Neural progenitor cell (in vitro differentiated cells): ENCODE measurements at regions not wholly inside any gene's neighbourhood (a gene's known extent, or its start where the extent isn't known, plus 50 kb on each side); places are given as distances from the start of the nearest gene placed in this dataset.

ENCODE experiments used
- DNase-seq: peaks from one replicate; pipeline ENCODE4 v3.0.0-alpha.2; 2016; ENCODE audit warnings: low spot score
- H2AFZ ChIP-seq: fragments of 200-600 bp; sonication (generic); replicated peaks from 2 replicates; pipeline ENCODE4 v1.6.1; 2016; ENCODE audit warnings: antibody characterized with exemption
- H3F3A ChIP-seq: fragments of 200-600 bp; sonication (generic); 2 replicates; pipeline ENCODE4 v1.6.1; 2016; ENCODE audit warnings: antibody characterized with exemption, low read depth
- H3K27ac ChIP-seq: fragments of 200-600 bp; sonication (generic); 2 replicates; pipeline ENCODE4 v1.5.1; 2016; ENCODE audit warnings: mild to moderate bottlenecking
- H3K27me3 ChIP-seq: fragments of 200-600 bp; sonication (generic); 2 replicates; pipeline ENCODE4 v1.6.1; 2016; ENCODE audit warnings: mild to moderate bottlenecking, moderate library complexity
- H3K36me3 ChIP-seq: fragments of 200-600 bp; sonication (generic); 2 replicates; pipeline ENCODE4 v1.5.1; 2016
- H3K4me1 ChIP-seq: fragments of 200-600 bp; sonication (generic); 2 replicates; pipeline ENCODE4 v1.6.1; 2016; ENCODE audit warnings: mixed run types
- H3K4me2 ChIP-seq: fragments of 200-600 bp; sonication (generic); 2 replicates; pipeline ENCODE4 v1.6.1; 2016
- H3K4me3 ChIP-seq: fragments of 200-600 bp; sonication (generic); 2 replicates; pipeline ENCODE4 v1.5.1; 2016
- H3K79me2 ChIP-seq: fragments of 200-600 bp; sonication (generic); 2 replicates; pipeline ENCODE4 v1.6.1; 2016; ENCODE audit warnings: low read depth
- H3K9ac ChIP-seq: fragments of 200-600 bp; sonication (generic); 2 replicates; pipeline ENCODE4 v1.6.1; 2016
- H3K9me3 ChIP-seq: fragments of 200-600 bp; sonication (generic); 2 replicates; pipeline ENCODE4 v1.5.1; 2016; ENCODE audit warnings: low read depth
- H4K20me1 ChIP-seq: fragments of 200-600 bp; sonication (generic); 2 replicates; pipeline ENCODE4 v1.6.1; 2016; ENCODE audit warnings: low read depth
- H3K27ac Mint-ChIP-seq: 3 replicates; pipeline ENCODE4 v1.8.0; 2021; ENCODE audit warnings: mixed read lengths
- H3K27me3 Mint-ChIP-seq: 2 replicates; pipeline ENCODE4 v1.8.0; 2022; ENCODE audit warnings: low read depth, mild to moderate bottlenecking, inconsistent platforms, moderate library complexity, mixed read lengths; ENCODE audit not compliant: insufficient read depth
- H3K36me3 Mint-ChIP-seq: 3 replicates; pipeline ENCODE4 v1.8.0; 2021; ENCODE audit warnings: mixed read lengths
- H3K4me1 Mint-ChIP-seq: 3 replicates; pipeline ENCODE4 v1.8.0; 2021; ENCODE audit warnings: mixed read lengths
- H3K4me3 Mint-ChIP-seq: 3 replicates; pipeline ENCODE4 v1.8.0; 2021; ENCODE audit warnings: mild to moderate bottlenecking, moderate library complexity, mixed read lengths
- H3K9me3 Mint-ChIP-seq: 3 replicates; pipeline ENCODE4 v1.8.0; 2020; ENCODE audit warnings: mixed read lengths
- CTCF ChIP-seq: fragments of 200-600 bp; sonication (generic); IDR thresholded peaks from 2 replicates; pipeline ENCODE4 v1.5.1; 2017; ENCODE audit warnings: antibody characterized with exemption, mild to moderate bottlenecking
- EZH2 ChIP-seq: fragments of 200-600 bp; sonication (generic); IDR thresholded peaks from 2 replicates; pipeline ENCODE4 v1.6.1; 2017; ENCODE audit warnings: antibody characterized with exemption, mild to moderate bottlenecking, moderate library complexity
- EZH2phosphoT487 ChIP-seq: fragments of 200-600 bp; sonication (generic); IDR thresholded peaks from 2 replicates; pipeline ENCODE4 v1.6.1; 2017; ENCODE audit warnings: antibody characterized with exemption

GRCh38 chr5:96499753-96500345 is 66.8 kb upstream of the PCSK1 start:
- H3K36me3 Mint-ChIP-seq, result peaks cover 5% of the 10 kb centered on the region
- peaks cover 5% of the 10 kb centered on the region for H3K27me3 Mint-ChIP-seq
- H3K27me3 ChIP-seq, result no peaks in the 10 kb centered on the region
- H3K4me3 ChIP-seq, result no peak overlapping the region
- no peaks in the 10 kb centered on the region for H3K36me3 ChIP-seq
- peaks cover 25% of the 10 kb centered on the region for H3F3A ChIP-seq
- H3K4me2 ChIP-seq, result no peak overlapping the region
- TF ChIP-seq EZH2phosphoT487 (no peak), CTCF (no peak), EZH2 (no peak)
- peaks cover 16% of the 10 kb centered on the region for H3K9me3 Mint-ChIP-seq
- H3K9me3 ChIP-seq, result no peaks in the 10 kb centered on the region
- no peak overlapping the region for H3K27ac Mint-ChIP-seq
- H4K20me1 ChIP-seq, result no peaks in the 10 kb centered on the region
- no peaks in the 10 kb centered on the region for H3K79me2 ChIP-seq
- H3K4me1 ChIP-seq, result peaks cover 31% of the 10 kb centered on the region
- peaks cover 30% of the 10 kb centered on the region for H3K4me1 Mint-ChIP-seq
- peak overlapping the region; percentile 83 for H2AFZ ChIP-seq
- no peak overlapping the region for H3K27ac ChIP-seq
- no peak for DNase-seq
- no peak overlapping the region for H3K4me3 Mint-ChIP-seq
- H3K9ac ChIP-seq, result no peak overlapping the region

- DNase-seq, result no peak
- H3K4me3 ChIP-seq, result no peak overlapping the region
- H4K20me1 ChIP-seq, result no peaks in the 10 kb centered on the region
- peaks cover 35% of the 10 kb centered on the region for H3K4me1 Mint-ChIP-seq
- H3K27me3 Mint-ChIP-seq, result no peaks in the 10 kb centered on the region
- H3K9ac ChIP-seq, result no peak overlapping the region
- no peak overlapping the region for H3K4me3 Mint-ChIP-seq
- H3K79me2 ChIP-seq, result no peaks in the 10 kb centered on the region
- peaks cover 28% of the 10 kb centered on the region for H3F3A ChIP-seq
- H3K27ac ChIP-seq, result no peak overlapping the region
- H2AFZ ChIP-seq, result no peak overlapping the region
- H3K4me1 ChIP-seq, result peaks cover 34% of the 10 kb centered on the region
- peaks cover 11% of the 10 kb centered on the region for H3K9me3 Mint-ChIP-seq
- H3K36me3 ChIP-seq, result no peaks in the 10 kb centered on the region
- no peaks in the 10 kb centered on the region for H3K27me3 ChIP-seq
- peak overlapping the region; percentile 65 for H3K27ac Mint-ChIP-seq
- TF ChIP-seq CTCF, result no peak
- no peaks in the 10 kb centered on the region for H3K9me3 ChIP-seq
- peaks cover 2% of the 10 kb centered on the region for H3K36me3 Mint-ChIP-seq
- no peak overlapping the region for H3K4me2 ChIP-seq
Measured at GRCh38 chr5:96501991-96502646, 69.1 kb upstream of the PCSK1 start.

GRCh38 chr5:96503501-96504236 is 70.6 kb upstream of the PCSK1 start:
- peaks cover 37% of the 10 kb centered on the region for H3K4me1 ChIP-seq
- no peaks in the 10 kb centered on the region for H3K27me3 ChIP-seq
- peaks cover 38% of the 10 kb centered on the region for H3K4me1 Mint-ChIP-seq
- no peak overlapping the region for H2AFZ ChIP-seq
- no peak for TF ChIP-seq EZH2phosphoT487
- no peaks in the 10 kb centered on the region for H3K27me3 Mint-ChIP-seq
- peak overlapping the region; percentile 77 for H3K4me3 Mint-ChIP-seq
- peak overlapping the region; percentile 20 for H3K4me3 ChIP-seq
- no peaks in the 10 kb centered on the region for H3K9me3 ChIP-seq
- peak overlapping the region; percentile 71 for H3K4me2 ChIP-seq
- peaks cover 28% of the 10 kb centered on the region for H3F3A ChIP-seq
- H3K36me3 ChIP-seq, result no peaks in the 10 kb centered on the region
- H3K36me3 Mint-ChIP-seq, result peaks cover 2% of the 10 kb centered on the region
- peak; percentile 80 for DNase-seq
- H3K9ac ChIP-seq, result no peak overlapping the region
- H4K20me1 ChIP-seq, result no peaks in the 10 kb centered on the region
- H3K27ac ChIP-seq, result peak overlapping the region; percentile 93
- H3K9me3 Mint-ChIP-seq, result peaks cover 11% of the 10 kb centered on the region
- H3K27ac Mint-ChIP-seq, result peak overlapping the region; percentile 95
- H3K79me2 ChIP-seq, result no peaks in the 10 kb centered on the region
